HG02938 (cell line): ENCODE measurements at regions not wholly inside any gene's neighbourhood (a gene's known extent, or its start where the extent isn't known, plus 50 kb on each side); places are given as distances from the start of the nearest gene placed in this dataset.

Experiments
- ATAC-seq: cut with Tn5 transposase; IDR thresholded peaks from one replicate; pipeline ENCODE4 v1.9.1; 2021; ENCODE audit warnings: mild to moderate bottlenecking, moderate library complexity; ENCODE audit not compliant: unreplicated experiment

- no peak for ATAC-seq
Observed at GRCh38 chr3:14334936-14335335, 67.5 kb upstream of the SLC6A6 start.

- no peak for ATAC-seq
Observed at GRCh38 chr3:14335774-14336748, 66.3 kb upstream of the SLC6A6 start.

GRCh38 chr3:14336749-14337598 lies 65.4 kb upstream of the SLC6A6 start:
- ATAC-seq: no peak

GRCh38 chr3:14337828-14338227 lies 64.6 kb upstream of the SLC6A6 start:
- ATAC-seq: no peak

- no peak for ATAC-seq
Observed at GRCh38 chr3:14338242-14338641, 64.2 kb upstream of the SLC6A6 start.

GRCh38 chr3:14338898-14339458 lies 63.4 kb upstream of the SLC6A6 start:
- ATAC-seq: no peak

GRCh38 chr3:14340960-14341708 lies 61.3 kb upstream of the SLC6A6 start:
- no peak for ATAC-seq

- no peak for ATAC-seq
Observed at GRCh38 chr3:14343338-14344112, 58.9 kb upstream of the SLC6A6 start.

- ATAC-seq: no peak
Observed at GRCh38 chr3:14344351-14344750, 58.1 kb upstream of the SLC6A6 start.

GRCh38 chr3:14345496-14346150 lies 56.8 kb upstream of the SLC6A6 start:
- no peak for ATAC-seq

GRCh38 chr3:14346191-14346590 lies 56.2 kb upstream of the SLC6A6 start:
- ATAC-seq: no peak

GRCh38 chr3:14346642-14347041 lies 55.8 kb upstream of the SLC6A6 start:
- no peak for ATAC-seq

- ATAC-seq: no peak
Observed at GRCh38 chr3:14347110-14347509, 55.3 kb upstream of the SLC6A6 start.

GRCh38 chr3:14351617-14352001 lies 50.8 kb upstream of the SLC6A6 start:
- no peak for ATAC-seq

- ATAC-seq: no peak
Observed at GRCh38 chr3:14352002-14352627, 50.3 kb upstream of the SLC6A6 start.
